Neural cell (in vitro differentiated cells): ENCODE measurements at regions not wholly inside any gene's neighbourhood (a gene's known extent, or its start where the extent isn't known, plus 50 kb on each side); places are given as distances from the start of the nearest gene placed in this dataset.

Experiments
- H2AFZ ChIP-seq: fragments of 200-600, 300-800 bp; sonication (generic), shearing (Covaris generic); 2 replicates; pipeline ENCODE4 v1.6.0; 2014; ENCODE audit warnings: low read depth, mild to moderate bottlenecking, antibody characterized with exemption, low read length, moderate library complexity
- H3F3A ChIP-seq: fragments of 200-600 bp; shearing (Covaris generic); 2 replicates; pipeline ENCODE4 v1.6.1; 2016; ENCODE audit warnings: mild to moderate bottlenecking, moderate library complexity, mixed read lengths, antibody characterized with exemption, low read length; ENCODE audit not compliant: insufficient read depth, poor library complexity, severe bottlenecking
- H3K27ac ChIP-seq: fragments of 200-600, 300-800 bp; sonication (generic), shearing (Covaris generic); 2 replicates; pipeline ENCODE4 v1.5.1; 2014; ENCODE audit warnings: mild to moderate bottlenecking, low read length, moderate library complexity
- H3K27me3 ChIP-seq: fragments of 300-800, 200-600 bp; sonication (generic), shearing (Covaris generic); 2 replicates; pipeline ENCODE4 v1.6.0; 2014; ENCODE audit warnings: mild to moderate bottlenecking, low read depth, low read length, moderate library complexity; ENCODE audit not compliant: insufficient read depth
- H3K36me3 ChIP-seq: fragments of 300-800, 200-600 bp; sonication (generic), shearing (Covaris generic); 2 replicates; pipeline ENCODE4 v1.5.1; 2014; ENCODE audit warnings: mild to moderate bottlenecking, antibody characterized with exemption, low read length, moderate library complexity; ENCODE audit not compliant: insufficient read depth
- H3K4me2 ChIP-seq: fragments of 300-800, 200-600 bp; sonication (generic), shearing (Covaris generic); 2 replicates; pipeline ENCODE4 v1.6.0; 2014; ENCODE audit warnings: mild to moderate bottlenecking, low read length
- H3K4me3 ChIP-seq: fragments of 300-800, 200-600 bp; sonication (generic), shearing (Covaris generic); 2 replicates; pipeline ENCODE4 v1.5.1; 2014; ENCODE audit warnings: mild to moderate bottlenecking, low read length, moderate library complexity
- H3K79me2 ChIP-seq: fragments of 200-600 bp; shearing (Covaris generic); replicated peaks from 2 replicates; pipeline ENCODE4 v1.6.0; 2014; ENCODE audit warnings: mild to moderate bottlenecking, low read length, moderate library complexity; ENCODE audit not compliant: insufficient read depth
- H3K9ac ChIP-seq: fragments of 300-800, 200-600 bp; sonication (generic), shearing (Covaris generic); 2 replicates; pipeline ENCODE4 v1.6.1; 2016; ENCODE audit warnings: mild to moderate bottlenecking, low read length, mixed read lengths
- H3K9me2 ChIP-seq: fragments of 200-600 bp; shearing (Covaris generic); 2 replicates; pipeline ENCODE4 v1.6.1; 2016; ENCODE audit warnings: mild to moderate bottlenecking, low read length, mixed read lengths; ENCODE audit not compliant: insufficient read depth
- H3K9me3 ChIP-seq: fragments of 200-600, 300-800 bp; sonication (generic), shearing (Covaris generic); 2 replicates; pipeline ENCODE4 v1.6.1; 2016; ENCODE audit warnings: mild to moderate bottlenecking, mixed run types, low read length, moderate library complexity, mixed read lengths
- H4K20me1 ChIP-seq: fragments of 200-600 bp; shearing (Covaris generic); 2 replicates; pipeline ENCODE4 v1.6.1; 2016; ENCODE audit warnings: mild to moderate bottlenecking, mixed run types; ENCODE audit not compliant: insufficient read depth
- EP300 ChIP-seq: fragments of 450-650 bp; conservative IDR thresholded peaks from 2 replicates; pipeline ENCODE4 v1.6.1; 2014; ENCODE audit warnings: antibody characterized with exemption, mild to moderate bottlenecking, moderate library complexity; ENCODE audit not compliant: poor library complexity, severe bottlenecking
- EZH2 ChIP-seq: fragments of 200-600, 300-800 bp; shearing (Covaris generic), sonication (generic); IDR thresholded peaks from 2 replicates; pipeline ENCODE4 v1.6.1; 2014; ENCODE audit warnings: antibody characterized with exemption, low read length, borderline replicate concordance, mild to moderate bottlenecking; ENCODE audit not compliant: insufficient read depth, poor library complexity, severe bottlenecking
- MXI1 ChIP-seq: fragments of 450-650 bp; conservative IDR thresholded peaks from 2 replicates; pipeline ENCODE4 v1.6.1; 2014; ENCODE audit warnings: antibody characterized with exemption, mild to moderate bottlenecking; ENCODE audit not compliant: poor library complexity, severe bottlenecking
- POLR2AphosphoS5 ChIP-seq: IDR thresholded peaks from 2 replicates; pipeline ENCODE4 v1.6.1; 2012
- RAD21 ChIP-seq: fragments of 450-650 bp; conservative IDR thresholded peaks from 2 replicates; pipeline ENCODE4 v1.6.1; 2014; ENCODE audit warnings: antibody characterized with exemption, mild to moderate bottlenecking, moderate library complexity
- SMC3 ChIP-seq: fragments of 450-650 bp; conservative IDR thresholded peaks from 2 replicates; pipeline ENCODE4 v1.6.1; 2014; ENCODE audit warnings: antibody characterized with exemption, mild to moderate bottlenecking, moderate library complexity; ENCODE audit not compliant: poor library complexity
- TAF1 ChIP-seq: IDR thresholded peaks from 2 replicates; pipeline ENCODE4 v1.6.1; 2012; ENCODE audit warnings: low read depth
- TF ChIP-seq, protein P1 (sequence below): fragments of 450-650 bp; IDR thresholded peaks from 2 replicates; pipeline ENCODE4 v1.5.1; 2014; ENCODE audit warnings: antibody characterized with exemption, mild to moderate bottlenecking, moderate library complexity; ENCODE audit not compliant: poor library complexity, severe bottlenecking
- TF ChIP-seq, protein P2 (sequence below): IDR thresholded peaks from 2 replicates; pipeline ENCODE4 v1.6.1; 2012; ENCODE audit warnings: borderline replicate concordance

DNA sequence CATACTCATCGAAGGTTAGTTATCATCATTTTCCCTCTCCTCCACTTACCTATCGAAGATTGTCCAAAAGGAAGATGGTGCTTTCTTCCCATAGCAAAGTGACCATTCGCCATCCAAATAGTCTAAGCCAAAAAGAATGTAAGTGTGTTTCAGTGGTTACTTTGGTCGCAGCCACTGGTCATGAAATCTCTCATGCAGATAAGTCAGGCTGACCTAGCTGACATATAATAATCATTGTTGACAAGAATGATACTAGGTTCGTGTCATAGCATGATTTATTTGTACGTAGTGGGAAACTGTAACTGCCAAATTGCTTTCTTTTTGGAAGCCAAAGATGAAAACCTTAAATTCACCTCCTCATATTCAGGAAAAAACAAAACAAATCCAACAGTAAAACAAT lies 89.6 kb upstream of the PMAIP1 start:
- Histone ChIP-seq H3K4me3 (no peak overlapping the region), H3K27ac (no peak overlapping the region), H3K4me2 (no peak overlapping the region), H3K9me2 (no peaks in the 10 kb centered on the region), H3K9me3 (no peaks in the 10 kb centered on the region), H3K9ac (no peak overlapping the region), H3K27me3 (no peaks in the 10 kb centered on the region), H3K79me2 (no peaks in the 10 kb centered on the region), H3K36me3 (no peaks in the 10 kb centered on the region), H2AFZ (no peak overlapping the region), H4K20me1 (no peaks in the 10 kb centered on the region), H3F3A (no peaks in the 10 kb centered on the region)
- TF ChIP-seq, protein P1, sequence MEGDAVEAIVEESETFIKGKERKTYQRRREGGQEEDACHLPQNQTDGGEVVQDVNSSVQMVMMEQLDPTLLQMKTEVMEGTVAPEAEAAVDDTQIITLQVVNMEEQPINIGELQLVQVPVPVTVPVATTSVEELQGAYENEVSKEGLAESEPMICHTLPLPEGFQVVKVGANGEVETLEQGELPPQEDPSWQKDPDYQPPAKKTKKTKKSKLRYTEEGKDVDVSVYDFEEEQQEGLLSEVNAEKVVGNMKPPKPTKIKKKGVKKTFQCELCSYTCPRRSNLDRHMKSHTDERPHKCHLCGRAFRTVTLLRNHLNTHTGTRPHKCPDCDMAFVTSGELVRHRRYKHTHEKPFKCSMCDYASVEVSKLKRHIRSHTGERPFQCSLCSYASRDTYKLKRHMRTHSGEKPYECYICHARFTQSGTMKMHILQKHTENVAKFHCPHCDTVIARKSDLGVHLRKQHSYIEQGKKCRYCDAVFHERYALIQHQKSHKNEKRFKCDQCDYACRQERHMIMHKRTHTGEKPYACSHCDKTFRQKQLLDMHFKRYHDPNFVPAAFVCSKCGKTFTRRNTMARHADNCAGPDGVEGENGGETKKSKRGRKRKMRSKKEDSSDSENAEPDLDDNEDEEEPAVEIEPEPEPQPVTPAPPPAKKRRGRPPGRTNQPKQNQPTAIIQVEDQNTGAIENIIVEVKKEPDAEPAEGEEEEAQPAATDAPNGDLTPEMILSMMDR: no peak
- no peak for TF ChIP-seq EP300
- TF ChIP-seq MXI1: no peak
- TF ChIP-seq POLR2AphosphoS5: no peak
- TF ChIP-seq RAD21: no peak
- TF ChIP-seq EZH2: no peak
- no peak for TF ChIP-seq SMC3
- TF ChIP-seq TAF1: no peak
- TF ChIP-seq, protein P2, sequence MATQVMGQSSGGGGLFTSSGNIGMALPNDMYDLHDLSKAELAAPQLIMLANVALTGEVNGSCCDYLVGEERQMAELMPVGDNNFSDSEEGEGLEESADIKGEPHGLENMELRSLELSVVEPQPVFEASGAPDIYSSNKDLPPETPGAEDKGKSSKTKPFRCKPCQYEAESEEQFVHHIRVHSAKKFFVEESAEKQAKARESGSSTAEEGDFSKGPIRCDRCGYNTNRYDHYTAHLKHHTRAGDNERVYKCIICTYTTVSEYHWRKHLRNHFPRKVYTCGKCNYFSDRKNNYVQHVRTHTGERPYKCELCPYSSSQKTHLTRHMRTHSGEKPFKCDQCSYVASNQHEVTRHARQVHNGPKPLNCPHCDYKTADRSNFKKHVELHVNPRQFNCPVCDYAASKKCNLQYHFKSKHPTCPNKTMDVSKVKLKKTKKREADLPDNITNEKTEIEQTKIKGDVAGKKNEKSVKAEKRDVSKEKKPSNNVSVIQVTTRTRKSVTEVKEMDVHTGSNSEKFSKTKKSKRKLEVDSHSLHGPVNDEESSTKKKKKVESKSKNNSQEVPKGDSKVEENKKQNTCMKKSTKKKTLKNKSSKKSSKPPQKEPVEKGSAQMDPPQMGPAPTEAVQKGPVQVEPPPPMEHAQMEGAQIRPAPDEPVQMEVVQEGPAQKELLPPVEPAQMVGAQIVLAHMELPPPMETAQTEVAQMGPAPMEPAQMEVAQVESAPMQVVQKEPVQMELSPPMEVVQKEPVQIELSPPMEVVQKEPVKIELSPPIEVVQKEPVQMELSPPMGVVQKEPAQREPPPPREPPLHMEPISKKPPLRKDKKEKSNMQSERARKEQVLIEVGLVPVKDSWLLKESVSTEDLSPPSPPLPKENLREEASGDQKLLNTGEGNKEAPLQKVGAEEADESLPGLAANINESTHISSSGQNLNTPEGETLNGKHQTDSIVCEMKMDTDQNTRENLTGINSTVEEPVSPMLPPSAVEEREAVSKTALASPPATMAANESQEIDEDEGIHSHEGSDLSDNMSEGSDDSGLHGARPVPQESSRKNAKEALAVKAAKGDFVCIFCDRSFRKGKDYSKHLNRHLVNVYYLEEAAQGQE: no peak

DNA sequence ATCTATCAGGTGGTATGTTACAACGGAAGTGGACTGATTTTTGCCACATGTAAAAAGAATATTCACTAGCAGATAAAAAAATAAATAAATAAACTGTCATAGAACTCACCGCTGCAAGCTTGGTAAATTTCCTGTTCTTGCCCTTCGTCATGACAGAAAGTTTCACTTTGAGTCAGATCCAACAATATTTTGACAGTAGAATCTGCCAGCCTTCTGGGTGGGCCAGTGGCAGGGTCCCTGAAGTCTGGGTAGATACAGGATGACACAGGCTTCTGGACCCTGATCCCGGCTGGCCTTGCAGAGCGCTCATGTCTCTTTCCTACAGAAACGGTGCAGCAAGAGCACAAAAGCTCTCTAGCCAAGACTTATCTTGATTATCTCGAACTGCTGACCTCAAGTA lies 97.8 kb upstream of the PMAIP1 start:
- no peaks in the 10 kb centered on the region for H3K79me2 ChIP-seq
- no peak overlapping the region for H3K27ac ChIP-seq
- no peaks in the 10 kb centered on the region for H4K20me1 ChIP-seq
- H3K36me3 ChIP-seq: no peaks in the 10 kb centered on the region
- no peak overlapping the region for H3K4me2 ChIP-seq
- no peaks in the 10 kb centered on the region for H3K9me2 ChIP-seq
- no peak overlapping the region for H3K9ac ChIP-seq
- H3F3A ChIP-seq: no peaks in the 10 kb centered on the region
- H3K27me3 ChIP-seq: no peaks in the 10 kb centered on the region
- H3K4me3 ChIP-seq: no peak overlapping the region
- no peaks in the 10 kb centered on the region for H3K9me3 ChIP-seq
- H2AFZ ChIP-seq: no peak overlapping the region
- no peak for TF ChIP-seq POLR2AphosphoS5

DNA sequence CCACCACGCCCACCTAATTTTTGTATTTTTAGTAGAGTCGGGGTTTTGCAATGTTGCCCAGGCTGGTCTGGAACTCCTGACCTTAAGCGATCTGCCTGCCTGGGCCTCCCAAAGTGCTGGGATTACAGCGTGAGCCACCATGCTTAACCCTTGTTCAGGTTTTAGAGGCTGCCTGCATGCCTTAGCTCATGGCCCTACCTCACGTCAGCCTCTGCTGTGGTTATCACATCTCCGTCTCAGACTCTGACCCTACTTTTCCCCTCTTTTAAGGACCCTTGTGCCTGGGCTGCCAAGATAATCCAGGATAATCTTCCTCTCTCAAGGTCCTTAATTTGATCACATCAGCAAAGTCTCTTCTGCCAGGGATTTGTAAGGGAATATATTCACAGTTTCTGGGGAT lies 98.2 kb upstream of the PMAIP1 start:
- no peaks in the 10 kb centered on the region for H3F3A ChIP-seq
- H3K9me2 ChIP-seq: no peaks in the 10 kb centered on the region
- H3K27ac ChIP-seq: no peak overlapping the region
- H3K4me2 ChIP-seq: no peak overlapping the region
- no peak overlapping the region for H3K9ac ChIP-seq
- H3K9me3 ChIP-seq: no peaks in the 10 kb centered on the region
- H3K27me3 ChIP-seq: no peaks in the 10 kb centered on the region
- H2AFZ ChIP-seq: no peak overlapping the region
- H4K20me1 ChIP-seq: no peaks in the 10 kb centered on the region
- H3K79me2 ChIP-seq: no peaks in the 10 kb centered on the region
- no peak overlapping the region for H3K4me3 ChIP-seq
- no peaks in the 10 kb centered on the region for H3K36me3 ChIP-seq
- TF ChIP-seq, protein P1: no peak
